B cell (primary cell): ENCODE measurements at regions not wholly inside any gene's neighbourhood (a gene's known extent, or its start where the extent isn't known, plus 50 kb on each side); places are given as distances from the start of the nearest gene placed in this dataset.

ENCODE experiments used
- ATAC-seq: fragments of 200-7000 bp; cut with Tn5 transposase; one replicate; pipeline ENCODE4 v1.10.0; 2021; ENCODE audit warnings: low read depth, mild to moderate bottlenecking, moderate number of reproducible peaks, moderate library complexity
- CTCF ChIA-PET: fragments of 350-600 bp; sonication (Branson Sonifier 250); formaldehyde crosslinking; loops from one replicate; lab custom pipeline; 2021; ENCODE audit warnings: antibody characterized with exemption, inconsistent platforms; lab: Charles Lee
- POLR2A ChIA-PET: fragments of 350-600 bp; sonication (Branson Sonifier 250); formaldehyde crosslinking; loops from one replicate; lab custom pipeline; 2021; ENCODE audit warnings: antibody characterized with exemption; lab: Charles Lee
- DNase-seq: peaks from one replicate; pipeline ENCODE4 v3.0.0; 2013
- H2AFZ ChIP-seq: 2 replicates; pipeline ENCODE4 v1.6.1; 2012; ENCODE audit warnings: mild to moderate bottlenecking, low read depth, low read length; ENCODE audit not compliant: insufficient read depth, poor library complexity, severe bottlenecking
- H3K27ac ChIP-seq, 2 donors: 1 replicate in 1 of 2; 2 replicates in 1 of 2; pipeline ENCODE4 v1.5.1; 2012 to 2013; ENCODE audit warnings: low read length in 2 of 2, mild to moderate bottlenecking in 2 of 2, moderate library complexity in 1 of 2
- H3K27me3 ChIP-seq, 4 experiments: fragments of 200-600 bp in 1 of 4; sonication (generic) in 1 of 4; replicated peaks in 1 of 4; 1 replicate in 2 of 4; 2 replicates in 2 of 4; pipeline versions ENCODE4 v1.6.1 to v1.7.0; 2013 to 2016; ENCODE audit warnings: low read length in 3 of 4, mild to moderate bottlenecking in 2 of 4, mixed read lengths in 1 of 4, moderate library complexity in 1 of 4; ENCODE audit not compliant: insufficient read depth in 4 of 4, control insufficient read depth in 3 of 4; ENCODE audit errors: control extremely low read depth in 1 of 4
- H3K36me3 ChIP-seq, 2 experiments: replicated peaks in 1 of 2; 1 replicate in 1 of 2; 2 replicates in 1 of 2; pipeline versions ENCODE4 v1.6.1 to v1.7.1; 2013; ENCODE audit warnings: low read length in 1 of 2; ENCODE audit not compliant: insufficient read depth in 2 of 2, control insufficient read depth in 1 of 2; ENCODE audit errors: control extremely low read depth in 1 of 2, extremely low read depth in 1 of 2
- H3K4me1 ChIP-seq, 2 donors: fragments of 200-600 bp in 1 of 2; sonication (generic) in 1 of 2; 1 replicate in 1 of 2; 2 replicates in 1 of 2; pipeline versions ENCODE4 v1.5.1 to v1.6.1; 2013 to 2017; ENCODE audit warnings: low read length in 2 of 2; ENCODE audit not compliant: control insufficient read depth in 2 of 2, insufficient read depth in 2 of 2
- H3K4me2 ChIP-seq: replicated peaks from 2 replicates; pipeline ENCODE3; 2012; ENCODE audit warnings: mild to moderate bottlenecking, low read depth, low read length; ENCODE audit not compliant: poor library complexity, severe bottlenecking
- H3K4me3 ChIP-seq, 5 experiments: fragments of 200-600 bp in 1 of 5; sonication (generic) in 1 of 5; 1 replicate in 3 of 5; 2 replicates in 2 of 5; pipeline versions ENCODE4 v1.5.1 to v1.7.0; 2011 to 2016; ENCODE audit warnings: low read length in 4 of 5, mild to moderate bottlenecking in 4 of 5, low read depth in 2 of 5, control low read depth in 1 of 5, moderate library complexity in 1 of 5; ENCODE audit not compliant: insufficient read depth in 1 of 5; ENCODE audit errors: control extremely low read depth in 1 of 5, extremely low read depth in 1 of 5
- H3K79me2 ChIP-seq: fragments of 200-600 bp; sonication (generic); one replicate; pipeline ENCODE4 v1.6.0; 2016; ENCODE audit warnings: low read length; ENCODE audit not compliant: control insufficient read depth, insufficient read depth
- H3K9ac ChIP-seq: fragments of 200-600 bp; sonication (generic); 2 replicates; pipeline ENCODE4 v1.6.1; 2017; ENCODE audit warnings: mild to moderate bottlenecking, low read length, moderate library complexity
- H3K9me3 ChIP-seq, 3 donors: one replicate each; pipeline versions ENCODE4 v1.6.1 to v1.7.1; 2013; ENCODE audit warnings: low read length in 2 of 3; ENCODE audit not compliant: control insufficient read depth in 2 of 3, insufficient read depth in 1 of 3; ENCODE audit errors: control extremely low read depth in 1 of 3
- H4K20me1 ChIP-seq: 2 replicates; pipeline ENCODE4 v1.6.0; 2012; ENCODE audit warnings: mild to moderate bottlenecking, low read length; ENCODE audit not compliant: insufficient read depth, control insufficient read depth, poor library complexity, severe bottlenecking
- H3K27ac Mint-ChIP-seq: one replicate; pipeline ENCODE4 v1.8.0; 2021; ENCODE audit warnings: mixed read lengths
- H3K27me3 Mint-ChIP-seq: one replicate; pipeline ENCODE4 v1.8.0; 2021; ENCODE audit warnings: mixed read lengths
- H3K4me1 Mint-ChIP-seq: one replicate; pipeline ENCODE4 v1.8.0; 2021; ENCODE audit warnings: mixed read lengths
- H3K4me3 Mint-ChIP-seq: one replicate; pipeline ENCODE4 v1.8.0; 2021; ENCODE audit warnings: mixed read lengths
- H3K9me3 Mint-ChIP-seq: one replicate; pipeline ENCODE4 v1.8.0; 2022; ENCODE audit warnings: mixed read lengths; ENCODE audit not compliant: insufficient read depth
- EZH2 ChIP-seq: IDR thresholded peaks from 2 replicates; pipeline ENCODE4 v1.6.1; 2012; ENCODE audit warnings: borderline replicate concordance, low read depth, mild to moderate bottlenecking, moderate library complexity, low read length; ENCODE audit not compliant: insufficient read depth, poor library complexity, severe bottlenecking
- WGBS: methylation state at CpG from one replicate; pipeline ENCODE4 v1.1.5; 2013; ENCODE audit warnings: missing lambda C conversion rate; ENCODE audit not compliant: insufficient coverage; 5-methylcytosine and 5-hydroxymethylcytosine counted together
- intact Hi-C: fragments of 100-400 bp; cut with micrococcal nuclease; formaldehyde crosslinking; loops from one replicate; pipeline ENCODE4 v1.10.0; 2022
- TF ChIP-seq, protein P1 (sequence below): fragments of 200-600 bp; IDR thresholded peaks from one replicate; pipeline ENCODE4 v1.8.0; 2022; ENCODE audit warnings: antibody characterized with exemption, mild to moderate bottlenecking

DNA sequence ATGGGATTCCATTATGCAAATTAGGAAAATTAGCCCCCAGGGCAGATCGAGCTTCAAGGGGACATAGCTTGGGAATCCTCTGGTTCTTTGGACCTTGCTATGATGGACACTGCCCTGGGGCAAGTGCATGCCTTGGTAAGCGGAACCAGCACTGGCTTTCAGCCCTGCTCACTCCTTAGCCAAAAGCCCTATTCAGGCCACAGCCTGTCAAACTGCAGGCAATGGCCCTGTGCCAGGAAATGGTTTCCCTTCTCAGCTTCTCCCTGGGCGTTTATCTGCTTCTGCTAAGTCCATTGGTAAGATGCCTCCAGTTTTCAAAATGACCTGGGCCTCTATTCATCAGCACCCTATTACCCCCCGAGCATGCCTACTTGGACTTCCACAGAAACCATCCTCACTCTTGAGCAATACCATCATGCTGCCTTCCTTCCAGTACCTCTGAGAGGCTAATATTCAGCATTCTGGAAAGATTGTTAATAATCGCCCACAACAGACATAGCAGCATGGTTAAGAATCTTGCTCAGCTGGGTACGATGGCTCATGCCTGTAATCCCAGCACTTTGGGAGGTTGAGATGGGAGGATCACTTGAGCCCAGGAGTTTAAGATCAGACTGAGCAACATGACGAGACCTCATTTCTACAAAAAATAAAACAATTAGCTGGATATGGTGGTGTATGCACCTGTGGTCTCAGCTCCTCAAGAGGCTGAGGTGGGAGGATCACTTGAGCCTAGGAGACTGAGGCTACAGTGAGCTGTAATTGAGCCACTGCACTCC is 918.6 kb upstream of the AUTS2 start:
- Mint-ChIP-seq H3K4me1 (no peaks in the 10 kb centered on the region), H3K4me3 (no peak overlapping the region), H3K27ac (no peak overlapping the region), H3K27me3 (no peaks in the 10 kb centered on the region), H3K9me3 (no peaks in the 10 kb centered on the region)
- no peak overlapping the region for H3K27ac ChIP-seq
- no peaks in the 10 kb centered on the region for H3K36me3 ChIP-seq
- no peaks in the 10 kb centered on the region for H3K27me3 ChIP-seq
- no peak for ATAC-seq
- POLR2A ChIA-PET = no interaction called here
- H4K20me1 ChIP-seq = no peaks in the 10 kb centered on the region
- peaks cover 0 to 9% (median 0%) of the 10 kb centered on the region in 3 donors for H3K9me3 ChIP-seq
- WGBS = 69% methylated on average over 4 of the region's 7 CpGs
- H3K4me2 ChIP-seq = no peak overlapping the region
- DNase-seq = no peak
- H3K4me3 ChIP-seq = no peak overlapping the region
- no peak overlapping the region for H3K9ac ChIP-seq
- CTCF ChIA-PET = no interaction called here
- no peak overlapping the region for H2AFZ ChIP-seq
- TF ChIP-seq EZH2 = no peak
- TF ChIP-seq, protein P1, sequence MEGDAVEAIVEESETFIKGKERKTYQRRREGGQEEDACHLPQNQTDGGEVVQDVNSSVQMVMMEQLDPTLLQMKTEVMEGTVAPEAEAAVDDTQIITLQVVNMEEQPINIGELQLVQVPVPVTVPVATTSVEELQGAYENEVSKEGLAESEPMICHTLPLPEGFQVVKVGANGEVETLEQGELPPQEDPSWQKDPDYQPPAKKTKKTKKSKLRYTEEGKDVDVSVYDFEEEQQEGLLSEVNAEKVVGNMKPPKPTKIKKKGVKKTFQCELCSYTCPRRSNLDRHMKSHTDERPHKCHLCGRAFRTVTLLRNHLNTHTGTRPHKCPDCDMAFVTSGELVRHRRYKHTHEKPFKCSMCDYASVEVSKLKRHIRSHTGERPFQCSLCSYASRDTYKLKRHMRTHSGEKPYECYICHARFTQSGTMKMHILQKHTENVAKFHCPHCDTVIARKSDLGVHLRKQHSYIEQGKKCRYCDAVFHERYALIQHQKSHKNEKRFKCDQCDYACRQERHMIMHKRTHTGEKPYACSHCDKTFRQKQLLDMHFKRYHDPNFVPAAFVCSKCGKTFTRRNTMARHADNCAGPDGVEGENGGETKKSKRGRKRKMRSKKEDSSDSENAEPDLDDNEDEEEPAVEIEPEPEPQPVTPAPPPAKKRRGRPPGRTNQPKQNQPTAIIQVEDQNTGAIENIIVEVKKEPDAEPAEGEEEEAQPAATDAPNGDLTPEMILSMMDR = no peak
- H3K79me2 ChIP-seq = no peaks in the 10 kb centered on the region
- intact Hi-C loops = no loop called here
- no peaks in the 10 kb centered on the region for H3K4me1 ChIP-seq

DNA sequence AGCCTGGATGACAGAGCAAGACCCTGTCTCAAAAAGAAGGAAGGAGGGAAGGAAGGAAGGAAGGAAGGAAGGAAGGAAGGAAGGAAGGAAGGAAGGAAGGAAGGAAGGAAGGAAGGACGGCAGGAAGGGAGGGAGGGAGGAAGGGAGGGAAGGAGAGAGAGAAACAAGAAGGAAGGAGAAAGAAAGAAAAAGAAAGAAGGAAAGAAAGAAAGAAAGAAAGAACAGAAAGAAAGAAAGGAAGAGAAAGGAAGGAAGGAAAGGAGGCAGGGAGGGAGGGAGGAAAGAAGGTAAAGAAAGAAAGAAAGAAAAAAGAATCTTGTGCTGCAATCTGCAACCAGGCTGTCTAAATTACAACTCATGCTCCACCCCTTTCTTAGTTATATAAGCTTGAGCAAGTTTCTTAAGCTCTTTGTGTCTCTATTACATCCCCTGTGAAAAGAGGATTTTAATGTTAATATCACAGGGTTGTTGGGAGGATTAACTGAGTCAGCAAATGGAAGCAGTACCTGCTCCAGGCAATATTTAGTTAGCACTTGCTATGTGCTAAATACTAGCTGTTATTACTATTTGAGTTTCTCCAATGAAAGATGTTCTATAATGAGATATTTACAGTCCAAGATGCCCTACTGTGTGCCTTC is 917.9 kb upstream of the AUTS2 start:
- H3K9ac ChIP-seq = no peak overlapping the region
- H3K27ac Mint-ChIP-seq = no peak overlapping the region
- no peak for DNase-seq
- peaks cover 0 to 9% (median 0%) of the 10 kb centered on the region in 3 donors for H3K9me3 ChIP-seq
- H3K36me3 ChIP-seq = no peaks in the 10 kb centered on the region
- H4K20me1 ChIP-seq = no peaks in the 10 kb centered on the region
- H3K27ac ChIP-seq = no peak overlapping the region
- H3K4me3 Mint-ChIP-seq = no peak overlapping the region
- intact Hi-C loops = no loop called here
- H3K27me3 Mint-ChIP-seq = no peaks in the 10 kb centered on the region
- POLR2A ChIA-PET = no interaction called here
- no peak overlapping the region for H3K4me2 ChIP-seq
- TF ChIP-seq, protein P1 = no peak
- TF ChIP-seq EZH2 = no peak
- CTCF ChIA-PET = no interaction called here
- H3K4me1 ChIP-seq = no peaks in the 10 kb centered on the region
- no peaks in the 10 kb centered on the region for H3K79me2 ChIP-seq
- H3K9me3 Mint-ChIP-seq = no peaks in the 10 kb centered on the region
- no peak for ATAC-seq
- H2AFZ ChIP-seq = no peak overlapping the region
- no peaks in the 10 kb centered on the region for H3K4me1 Mint-ChIP-seq
- H3K4me3 ChIP-seq = no peak overlapping the region
- no peaks in the 10 kb centered on the region for H3K27me3 ChIP-seq
- 83% methylated on average over 1 of the region's 1 CpG for WGBS
